T-helper 1 cell treated with Interleukin-12 subunit alpha and Interleukin-12 subunit beta and Interleukin-4 antibody, amounts not matched to agents 30 ng/mL and 1 ng/mL, for 36 hours (primary cell): ENCODE measurements at regions not wholly inside any gene's neighbourhood (a gene's known extent, or its start where the extent isn't known, plus 50 kb on each side); places are given as distances from the start of the nearest gene placed in this dataset.
"Not testable (repeated sequence)": the region's sequence is repeated elsewhere in the genome, so short reads cannot be mapped to it uniquely, and the experiment has no call there.

Source experiments
- intact Hi-C: fragments of 100-400 bp; cut with micrococcal nuclease; formaldehyde crosslinking; loops from one replicate; pipeline ENCODE4 v1.15.1; 2024

- intact Hi-C loops: no loop called here
These were observed 247.0 kb upstream of the RARB start for GRCh38 chr3:25181096-25181495.

GRCh38 chr3:25182794-25183193, 245.3 kb upstream of the RARB start:
- intact Hi-C loops: no loop called here

GRCh38 chr3:25184641-25185250, 243.3 kb upstream of the RARB start:
- intact Hi-C loops: no loop called here

GRCh38 chr3:25191673-25192072, 236.4 kb upstream of the RARB start:
- intact Hi-C loops: no loop called here

- intact Hi-C loops: not testable (repeated sequence)
These were observed 228.5 kb upstream of the RARB start for GRCh38 chr3:25199567-25199966.

GRCh38 chr3:25212736-25213135, 215.3 kb upstream of the RARB start:
- intact Hi-C loops: no loop called here

- intact Hi-C loops: no loop called here
These were observed 214.0 kb upstream of the RARB start for GRCh38 chr3:25214034-25214433.

GRCh38 chr3:25218362-25218761, 209.7 kb upstream of the RARB start:
- intact Hi-C loops: no loop called here

- intact Hi-C loops: no loop called here
These were observed 201.3 kb upstream of the RARB start for GRCh38 chr3:25226747-25227146.

- intact Hi-C loops: no loop called here
These were observed 198.5 kb upstream of the RARB start for GRCh38 chr3:25229586-25229985.

GRCh38 chr3:25235031-25235430, 193.0 kb upstream of the RARB start:
- intact Hi-C loops: no loop called here

GRCh38 chr3:25235466-25235865, 192.6 kb upstream of the RARB start:
- intact Hi-C loops: no loop called here

GRCh38 chr3:25237602-25238001, 190.5 kb upstream of the RARB start:
- intact Hi-C loops: no loop called here

- intact Hi-C loops: no loop called here
These were observed 189.0 kb upstream of the RARB start for GRCh38 chr3:25239042-25239441.

GRCh38 chr3:25246913-25247312, 181.2 kb upstream of the RARB start:
- intact Hi-C loops: no loop called here

GRCh38 chr3:25252291-25252690, 175.8 kb upstream of the RARB start:
- intact Hi-C loops: no loop called here

- intact Hi-C loops: no loop called here
These were observed 171.0 kb upstream of the RARB start for GRCh38 chr3:25257026-25257425.

GRCh38 chr3:25259871-25260270, 168.2 kb upstream of the RARB start:
- intact Hi-C loops: no loop called here

- intact Hi-C loops: no loop called here
These were observed 165.7 kb upstream of the RARB start for GRCh38 chr3:25262322-25262721.

- intact Hi-C loops: no loop called here
These were observed 162.8 kb upstream of the RARB start for GRCh38 chr3:25265284-25265683.

- intact Hi-C loops: no loop called here
These were observed 161.4 kb upstream of the RARB start for GRCh38 chr3:25266677-25267076.

GRCh38 chr3:25272090-25272489, 156.0 kb upstream of the RARB start:
- intact Hi-C loops: no loop called here

GRCh38 chr3:25273582-25274171, 154.4 kb upstream of the RARB start:
- intact Hi-C loops: no loop called here

- intact Hi-C loops: no loop called here
These were observed 150.6 kb upstream of the RARB start for GRCh38 chr3:25277503-25277902.
